ENCODE measurements at regions not wholly inside any gene's neighbourhood (a gene's known extent, or its start where the extent isn't known, plus 50 kb on each side); places are given as distances from the start of the nearest gene placed in this dataset.
"Not testable (repeated sequence)": the region's sequence is repeated elsewhere in the genome, so short reads cannot be mapped to it uniquely, and the experiment has no call there.

- DNase-seq, result no peak
Observed at GRCh38 chr3:25957026-25957425, 167.1 kb downstream of the OXSM start.

- DNase-seq, result no peak
Observed at GRCh38 chr3:25960776-25961175, 170.9 kb downstream of the OXSM start.

- DNase-seq, result no peak
Observed at GRCh38 chr3:25962255-25962654, 172.4 kb downstream of the OXSM start.

- no peak for DNase-seq
Observed at GRCh38 chr3:25964141-25964540, 174.3 kb downstream of the OXSM start.

- no peak for DNase-seq
Observed at GRCh38 chr3:25967385-25967784, 177.5 kb downstream of the OXSM start.

- DNase-seq, result no peak
Observed at GRCh38 chr3:25971736-25972135, 181.8 kb downstream of the OXSM start.

GRCh38 chr3:25973122-25973521 is 183.2 kb downstream of the OXSM start:
- no peak for DNase-seq

- DNase-seq, result no peak
Observed at GRCh38 chr3:25982756-25983155, 192.9 kb downstream of the OXSM start.

- DNase-seq, result no peak
Observed at GRCh38 chr3:25985621-25986020, 195.7 kb downstream of the OXSM start.

- no peak for DNase-seq
Observed at GRCh38 chr3:25992606-25993005, 202.7 kb downstream of the OXSM start.

GRCh38 chr3:26004172-26004571 is 214.3 kb downstream of the OXSM start:
- DNase-seq, result no peak

GRCh38 chr3:26011276-26011675 is 221.4 kb downstream of the OXSM start:
- DNase-seq, result no peak

- no peak for DNase-seq
Observed at GRCh38 chr3:26012241-26012745, 222.4 kb downstream of the OXSM start.

- no peak for DNase-seq
Observed at GRCh38 chr3:26015752-26016151, 225.9 kb downstream of the OXSM start.

GRCh38 chr3:26018889-26019288 is 229.0 kb downstream of the OXSM start:
- DNase-seq, result no peak

- not testable (repeated sequence) for DNase-seq
Observed at GRCh38 chr3:26024206-26024605, 234.3 kb downstream of the OXSM start.

- no peak for DNase-seq
Observed at GRCh38 chr3:26029321-26029720, 239.4 kb downstream of the OXSM start.

- not testable (repeated sequence) for DNase-seq
Observed at GRCh38 chr3:26042126-26042525, 252.2 kb downstream of the OXSM start.

- DNase-seq, result no peak
Observed at GRCh38 chr3:26049951-26050350, 260.1 kb downstream of the OXSM start.

- no peak for DNase-seq
Observed at GRCh38 chr3:26050776-26051175, 260.9 kb downstream of the OXSM start.

GRCh38 chr3:26058901-26059321 is 269.0 kb downstream of the OXSM start:
- DNase-seq, result no peak

- DNase-seq, result no peak
Observed at GRCh38 chr3:26061947-26062346, 272.1 kb downstream of the OXSM start.

GRCh38 chr3:26064297-26064696 is 274.4 kb downstream of the OXSM start:
- DNase-seq, result no peak

GRCh38 chr3:26068890-26069289 is 279.0 kb downstream of the OXSM start:
- DNase-seq, result no peak

- no peak for DNase-seq
Observed at GRCh38 chr3:26070854-26071253, 281.0 kb downstream of the OXSM start.

GRCh38 chr3:26074080-26074479 is 284.2 kb downstream of the OXSM start:
- DNase-seq, result no peak
